ENCODE measurements at regions not wholly inside any gene's neighbourhood (a gene's known extent, or its start where the extent isn't known, plus 50 kb on each side); places are given as distances from the start of the nearest gene placed in this dataset.

DNA sequence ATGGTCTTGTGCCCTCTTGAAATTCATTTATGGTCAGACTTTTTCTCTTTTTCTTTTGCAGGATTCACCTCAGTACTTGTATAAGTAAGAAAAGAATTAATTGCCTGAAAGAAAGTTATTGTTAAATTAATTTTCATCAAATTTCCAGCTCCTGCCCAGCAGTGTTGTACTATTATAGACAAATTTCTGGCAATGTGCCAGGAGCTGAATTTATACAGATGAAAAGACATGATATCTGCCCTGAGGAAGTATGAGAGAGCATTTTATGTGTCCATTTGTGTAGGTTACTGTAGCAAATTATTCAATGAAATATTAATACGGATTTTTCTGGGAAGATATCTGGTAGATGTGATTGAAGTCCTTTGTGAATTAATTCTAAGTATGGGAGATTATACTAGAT, 2371.5 kb upstream of the TENM3 start:
- TF ChIP-seq, protein P1, sequence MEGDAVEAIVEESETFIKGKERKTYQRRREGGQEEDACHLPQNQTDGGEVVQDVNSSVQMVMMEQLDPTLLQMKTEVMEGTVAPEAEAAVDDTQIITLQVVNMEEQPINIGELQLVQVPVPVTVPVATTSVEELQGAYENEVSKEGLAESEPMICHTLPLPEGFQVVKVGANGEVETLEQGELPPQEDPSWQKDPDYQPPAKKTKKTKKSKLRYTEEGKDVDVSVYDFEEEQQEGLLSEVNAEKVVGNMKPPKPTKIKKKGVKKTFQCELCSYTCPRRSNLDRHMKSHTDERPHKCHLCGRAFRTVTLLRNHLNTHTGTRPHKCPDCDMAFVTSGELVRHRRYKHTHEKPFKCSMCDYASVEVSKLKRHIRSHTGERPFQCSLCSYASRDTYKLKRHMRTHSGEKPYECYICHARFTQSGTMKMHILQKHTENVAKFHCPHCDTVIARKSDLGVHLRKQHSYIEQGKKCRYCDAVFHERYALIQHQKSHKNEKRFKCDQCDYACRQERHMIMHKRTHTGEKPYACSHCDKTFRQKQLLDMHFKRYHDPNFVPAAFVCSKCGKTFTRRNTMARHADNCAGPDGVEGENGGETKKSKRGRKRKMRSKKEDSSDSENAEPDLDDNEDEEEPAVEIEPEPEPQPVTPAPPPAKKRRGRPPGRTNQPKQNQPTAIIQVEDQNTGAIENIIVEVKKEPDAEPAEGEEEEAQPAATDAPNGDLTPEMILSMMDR (IDR thresholded peaks at IDR 0.05 in 2 of 3, conservative IDR thresholded peaks at IDR 0.05 in 1 of 3; ENCODE audit: borderline replicate concordance in 1 of 3, insufficient read depth in 1 of 3, low read depth in 2 of 3, low read length in 2 of 3) = no peak
- TF ChIP-seq POLR2A (IDR thresholded peaks at IDR 0.05; ENCODE audit: borderline replicate concordance, extremely low read depth, insufficient read depth, insufficient read length) (no peak), EZH2phosphoT487 (IDR thresholded peaks at IDR 0.05; ENCODE audit: borderline replicate concordance) (no peak)

Measured in HCT116 (cell line).